ENCODE measurements at regions not wholly inside any gene's neighbourhood (a gene's known extent, or its start where the extent isn't known, plus 50 kb on each side); places are given as distances from the start of the nearest gene placed in this dataset.
"Not testable (repeated sequence)": the region's sequence is repeated elsewhere in the genome, so short reads cannot be mapped to it uniquely, and the experiment has no call there.

DNA sequence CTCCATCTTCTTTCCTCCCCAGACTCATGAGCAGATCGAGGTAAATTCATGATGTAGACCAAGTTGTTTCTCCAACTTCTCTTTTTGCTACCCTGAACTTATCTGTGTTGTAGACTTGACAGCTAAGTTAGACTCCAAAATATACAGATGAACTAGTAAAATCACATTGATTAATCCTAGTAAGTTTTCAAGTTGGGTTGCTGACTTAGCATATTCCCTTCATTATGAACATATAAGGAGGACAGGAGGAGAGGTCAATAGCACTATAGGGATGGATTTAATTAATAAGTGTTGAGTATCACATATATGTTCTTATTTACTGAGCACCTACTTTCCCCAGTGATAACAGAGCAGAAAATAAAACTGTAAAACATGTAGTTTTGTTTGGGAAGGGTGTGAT lies 227.3 kb downstream of the TINAG start:
- no peak for TF ChIP-seq ZFX (IDR thresholded peaks at IDR 0.05)
- TF ChIP-seq, protein P1, sequence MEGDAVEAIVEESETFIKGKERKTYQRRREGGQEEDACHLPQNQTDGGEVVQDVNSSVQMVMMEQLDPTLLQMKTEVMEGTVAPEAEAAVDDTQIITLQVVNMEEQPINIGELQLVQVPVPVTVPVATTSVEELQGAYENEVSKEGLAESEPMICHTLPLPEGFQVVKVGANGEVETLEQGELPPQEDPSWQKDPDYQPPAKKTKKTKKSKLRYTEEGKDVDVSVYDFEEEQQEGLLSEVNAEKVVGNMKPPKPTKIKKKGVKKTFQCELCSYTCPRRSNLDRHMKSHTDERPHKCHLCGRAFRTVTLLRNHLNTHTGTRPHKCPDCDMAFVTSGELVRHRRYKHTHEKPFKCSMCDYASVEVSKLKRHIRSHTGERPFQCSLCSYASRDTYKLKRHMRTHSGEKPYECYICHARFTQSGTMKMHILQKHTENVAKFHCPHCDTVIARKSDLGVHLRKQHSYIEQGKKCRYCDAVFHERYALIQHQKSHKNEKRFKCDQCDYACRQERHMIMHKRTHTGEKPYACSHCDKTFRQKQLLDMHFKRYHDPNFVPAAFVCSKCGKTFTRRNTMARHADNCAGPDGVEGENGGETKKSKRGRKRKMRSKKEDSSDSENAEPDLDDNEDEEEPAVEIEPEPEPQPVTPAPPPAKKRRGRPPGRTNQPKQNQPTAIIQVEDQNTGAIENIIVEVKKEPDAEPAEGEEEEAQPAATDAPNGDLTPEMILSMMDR (conservative IDR thresholded peaks at IDR 0.05) = no peak
- no peak overlapping the region for H3K27ac ChIP-seq

DNA sequence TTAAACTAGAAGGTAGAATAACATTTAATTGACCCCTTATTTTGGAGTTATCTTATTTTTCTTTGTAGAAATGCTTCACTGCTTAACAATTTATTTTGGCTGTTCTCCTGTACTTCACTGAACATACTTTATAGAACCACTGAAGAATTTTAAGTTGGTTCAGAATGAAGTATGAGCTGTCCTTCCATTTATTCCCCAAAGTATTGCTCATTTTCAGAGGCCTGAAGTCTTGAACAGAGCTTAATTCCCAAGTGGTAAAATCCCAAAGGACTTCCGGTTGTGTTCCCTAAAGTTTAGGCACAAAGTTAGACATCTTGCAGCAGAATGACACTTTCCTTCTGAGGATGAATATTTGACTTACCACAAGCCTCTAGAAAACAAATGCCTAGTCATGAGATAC lies 233.3 kb downstream of the TINAG start:
- no peak overlapping the region for H3K27ac ChIP-seq
- TF ChIP-seq, protein P1 (conservative IDR thresholded peaks at IDR 0.05) = no peak
- no peak for TF ChIP-seq ZFX (IDR thresholded peaks at IDR 0.05)

DNA sequence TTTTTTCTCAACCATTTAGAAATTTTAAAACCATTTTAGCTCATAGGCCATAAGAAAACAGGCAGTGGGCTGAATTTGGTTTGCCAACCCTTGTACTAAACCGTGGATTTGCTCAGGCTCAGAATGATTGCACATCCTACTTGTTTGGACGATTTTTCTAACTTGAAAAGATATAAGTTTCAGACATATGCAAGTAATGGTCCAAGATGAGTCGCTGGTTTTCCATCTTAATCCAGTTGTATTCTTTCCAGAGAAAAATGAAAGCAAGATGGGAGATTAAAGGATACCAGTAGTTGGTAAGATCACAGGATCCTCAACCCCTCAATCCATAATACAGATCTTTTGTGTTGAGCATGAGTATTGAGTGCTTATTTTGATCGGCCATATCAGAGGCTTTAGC lies 250.9 kb downstream of the TINAG start:
- no peak overlapping the region for H3K27ac ChIP-seq

DNA sequence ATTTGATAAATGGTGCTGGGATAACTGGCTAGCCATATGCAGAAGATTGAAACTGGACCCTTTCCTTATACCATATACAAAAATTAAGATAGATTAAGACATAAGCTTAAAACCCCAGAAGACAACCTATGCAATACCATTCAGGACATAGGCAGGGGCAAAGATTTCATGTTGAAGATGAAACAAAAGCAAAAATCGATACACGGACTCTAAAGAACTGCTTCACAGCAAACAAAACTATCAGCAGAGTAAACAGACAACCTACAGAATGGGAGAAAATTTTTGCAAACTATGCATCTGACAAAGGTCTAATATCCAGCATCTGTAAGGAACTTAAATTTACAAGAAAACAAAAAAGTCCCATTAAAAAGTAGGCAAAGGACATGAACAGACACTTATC lies 255.9 kb downstream of the TINAG start:
- H3K27ac ChIP-seq = not testable (repeated sequence)

More for the DNA sequence above, 250.9 kb downstream of the TINAG start:
- no peak for TF ChIP-seq ZFX (IDR thresholded peaks at IDR 0.05)
- TF ChIP-seq, protein P1 (conservative IDR thresholded peaks at IDR 0.05) = no peak

DNA sequence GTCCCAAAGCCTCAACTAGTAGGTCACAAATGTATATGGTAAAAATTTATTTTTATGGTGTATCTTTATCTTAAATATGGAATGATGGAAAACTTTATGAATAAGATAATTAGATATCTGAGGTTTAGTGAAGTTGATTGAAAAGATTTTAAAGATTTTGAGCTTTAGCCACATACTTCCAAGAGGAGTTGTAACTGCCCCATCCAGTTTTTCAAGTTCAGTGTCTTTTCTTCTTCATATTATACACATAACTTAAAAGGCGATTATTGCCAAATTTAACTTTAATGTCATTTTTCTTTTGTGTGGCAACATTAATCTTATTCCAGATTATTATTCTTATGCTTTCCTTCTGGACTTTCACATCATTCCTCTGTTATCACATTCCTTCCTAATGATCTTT lies 266.4 kb downstream of the TINAG start:
- H3K27ac ChIP-seq = no peak overlapping the region
- TF ChIP-seq, protein P1 (conservative IDR thresholded peaks at IDR 0.05) = no peak
- no peak for TF ChIP-seq ZFX (IDR thresholded peaks at IDR 0.05)

DNA sequence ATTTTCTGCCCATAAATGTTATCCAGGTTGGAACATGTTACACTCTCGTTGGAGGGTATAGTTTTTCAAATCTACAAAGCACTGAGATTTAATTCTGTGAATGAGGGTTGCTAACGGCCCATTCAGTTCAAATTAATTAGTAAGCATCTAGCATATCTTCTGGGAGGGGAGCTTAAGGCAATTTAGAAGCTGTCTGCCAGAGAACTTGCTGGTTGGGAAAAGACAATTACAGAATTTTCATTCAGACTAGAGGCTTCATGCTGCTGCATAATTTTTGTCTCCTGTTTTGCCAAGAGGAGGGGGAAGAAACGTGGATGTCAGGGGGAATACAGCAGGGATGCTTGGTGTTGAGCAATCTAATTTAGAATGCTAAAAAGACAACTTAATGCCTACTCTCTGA lies 268.3 kb upstream of the FAM83B start:
- TF ChIP-seq, protein P1 (conservative IDR thresholded peaks at IDR 0.05) = no peak
- TF ChIP-seq ZFX (IDR thresholded peaks at IDR 0.05) = no peak
- H3K27ac ChIP-seq = no peak overlapping the region

DNA sequence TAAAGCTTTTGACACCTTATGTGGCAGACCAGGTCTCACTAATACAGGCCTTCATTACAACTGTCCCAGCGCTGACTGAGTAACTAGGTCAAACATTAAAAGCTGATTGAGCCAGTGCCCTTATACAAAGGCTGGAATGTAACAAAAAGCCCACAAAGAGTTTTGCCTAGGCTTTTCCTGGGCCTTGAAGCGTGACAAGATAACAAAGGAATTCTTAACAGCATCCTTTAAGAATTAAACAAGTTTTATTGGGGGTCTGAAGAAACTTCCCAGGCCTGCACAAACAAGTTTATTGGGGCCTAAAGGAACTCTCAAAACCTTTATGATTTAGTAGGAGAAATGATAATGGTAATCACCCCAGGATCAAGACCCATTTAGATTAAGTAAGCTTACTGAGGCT lies 267.6 kb upstream of the FAM83B start:
- no peak overlapping the region for H3K27ac ChIP-seq
- TF ChIP-seq, protein P1 (conservative IDR thresholded peaks at IDR 0.05) = no peak
- TF ChIP-seq ZFX (IDR thresholded peaks at IDR 0.05) = no peak

DNA sequence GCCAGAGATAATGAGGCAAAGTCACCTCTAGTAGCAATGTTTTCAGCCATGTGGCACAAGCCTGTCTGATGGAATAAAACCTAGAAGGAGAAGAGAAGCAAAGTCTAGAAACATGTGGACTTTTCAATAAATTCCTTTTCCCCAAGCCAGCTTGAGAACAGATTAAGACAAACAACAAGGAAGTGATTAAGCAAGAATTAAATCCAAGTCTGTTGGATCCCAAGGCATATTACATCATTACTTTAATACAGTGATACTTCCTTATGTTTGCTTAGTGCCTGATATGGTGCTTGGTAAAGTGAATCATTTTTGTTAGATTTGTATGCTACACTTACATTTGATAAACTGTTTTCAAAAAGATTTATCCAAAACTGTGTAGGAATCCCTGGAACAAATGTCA lies 260.3 kb upstream of the FAM83B start:
- H3K27ac ChIP-seq = no peak overlapping the region
- TF ChIP-seq ZFX (IDR thresholded peaks at IDR 0.05) = no peak
- TF ChIP-seq, protein P1 (conservative IDR thresholded peaks at IDR 0.05) = no peak
